ENCODE measurements at regions not wholly inside any gene's neighbourhood (a gene's known extent, or its start where the extent isn't known, plus 50 kb on each side); places are given as distances from the start of the nearest gene placed in this dataset.

- ChIA-PET POLR2A (no interaction called here), CTCF (no interaction called here)
- Histone ChIP-seq H3K4me2 (replicated peaks; ENCODE audit: low read depth, low read length, poor library complexity, severe bottlenecking) (no peak overlapping the region), H3K9me3 (ENCODE audit: control extremely low read depth in 1 of 3, control insufficient read depth in 2 of 3, insufficient read depth in 1 of 3, low read length in 2 of 3) (peaks cover 0 to 6% (median 2%) of the 10 kb centered on the region in 3 donors), H3K27ac (ENCODE audit: low read length in 2 of 2) (no peak overlapping the region), H2AFZ (ENCODE audit: insufficient read depth, low read depth, low read length, poor library complexity, severe bottlenecking) (no peak overlapping the region), H3K36me3 (replicated peaks in 1 of 2; ENCODE audit: control extremely low read depth in 1 of 2, control insufficient read depth in 1 of 2, extremely low read depth in 1 of 2, insufficient read depth in 2 of 2, low read length in 1 of 2) (no peaks in the 10 kb centered on the region), H4K20me1 (ENCODE audit: control insufficient read depth, insufficient read depth, low read length, poor library complexity, severe bottlenecking) (no peaks in the 10 kb centered on the region), H3K4me3 (ENCODE audit: control extremely low read depth in 1 of 5, extremely low read depth in 1 of 5, insufficient read depth in 1 of 5, low read depth in 2 of 5, low read length in 4 of 5) (no peak overlapping the region), H3K79me2 (ENCODE audit: control insufficient read depth, insufficient read depth, low read length) (no peaks in the 10 kb centered on the region), H3K27me3 (replicated peaks in 1 of 4; ENCODE audit: control extremely low read depth in 1 of 4, control insufficient read depth in 3 of 4, insufficient read depth in 4 of 4, low read length in 3 of 4) (no peaks in the 10 kb centered on the region), H3K9ac (ENCODE audit: low read length) (no peak overlapping the region), H3K4me1 (ENCODE audit: control insufficient read depth in 2 of 2, insufficient read depth in 2 of 2, low read length in 2 of 2) (no peaks in the 10 kb centered on the region)
- intact Hi-C loops (cut with micrococcal nuclease) = no loop called here
- H3K27ac Mint-ChIP-seq = no peak overlapping the region
- no peaks in the 10 kb centered on the region for H3K27me3 Mint-ChIP-seq
- TF ChIP-seq EZH2 (IDR thresholded peaks at IDR 0.05; ENCODE audit: borderline replicate concordance, insufficient read depth, low read depth, low read length, poor library complexity, severe bottlenecking) (no peak), CTCF (IDR thresholded peaks at IDR 0.05) (no peak)
- no peaks in the 10 kb centered on the region for H3K4me1 Mint-ChIP-seq
- H3K9me3 Mint-ChIP-seq (ENCODE audit: insufficient read depth) = peaks cover 3% of the 10 kb centered on the region
- DNase-seq (no peak), ATAC-seq (ENCODE audit: low read depth) (no peak)
- no peak overlapping the region for H3K4me3 Mint-ChIP-seq
- no CpG with 5 or more reads among the region's 3 CpGs for WGBS (ENCODE audit: insufficient coverage)
Observed at GRCh38 chr3:166484470-166484869, 647.2 kb upstream of the BCHE start.

DNA sequence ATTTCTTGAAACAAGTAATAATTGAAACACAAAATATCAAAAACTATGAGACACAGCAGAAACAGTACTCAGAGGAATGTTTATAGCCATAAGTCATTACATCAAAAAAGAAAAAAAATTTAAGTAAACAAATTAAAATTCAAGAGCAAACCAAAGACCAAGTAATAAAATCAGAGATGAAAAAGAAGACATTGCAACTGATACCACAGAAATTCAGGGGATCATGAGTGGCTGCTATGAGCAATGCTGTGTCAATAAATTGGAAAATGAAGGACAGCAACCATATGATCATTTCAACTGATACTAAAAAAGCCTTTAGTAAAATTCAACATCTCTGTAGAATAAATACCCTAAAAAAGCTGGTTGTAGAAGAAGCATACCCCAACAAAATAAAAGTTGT lies 644.1 kb upstream of the BCHE start:
- Histone ChIP-seq H3K4me2 (replicated peaks; ENCODE audit: low read depth, low read length, poor library complexity, severe bottlenecking) (no peak overlapping the region), H3K9ac (ENCODE audit: low read length) (no peak overlapping the region), H3K27me3 (replicated peaks in 1 of 4; ENCODE audit: control extremely low read depth in 1 of 4, control insufficient read depth in 3 of 4, insufficient read depth in 4 of 4, low read length in 3 of 4) (no peaks in the 10 kb centered on the region), H3K9me3 (ENCODE audit: control extremely low read depth in 1 of 3, control insufficient read depth in 2 of 3, insufficient read depth in 1 of 3, low read length in 2 of 3) (peaks cover 0 to 2% (median 0%) of the 10 kb centered on the region in 3 donors), H3K36me3 (replicated peaks in 1 of 2; ENCODE audit: control extremely low read depth in 1 of 2, control insufficient read depth in 1 of 2, extremely low read depth in 1 of 2, insufficient read depth in 2 of 2, low read length in 1 of 2) (no peaks in the 10 kb centered on the region), H3K4me3 (ENCODE audit: control extremely low read depth in 1 of 5, extremely low read depth in 1 of 5, insufficient read depth in 1 of 5, low read depth in 2 of 5, low read length in 4 of 5) (no peak overlapping the region), H3K4me1 (ENCODE audit: control insufficient read depth in 2 of 2, insufficient read depth in 2 of 2, low read length in 2 of 2) (no peaks in the 10 kb centered on the region), H2AFZ (ENCODE audit: insufficient read depth, low read depth, low read length, poor library complexity, severe bottlenecking) (no peak overlapping the region), H3K79me2 (ENCODE audit: control insufficient read depth, insufficient read depth, low read length) (no peaks in the 10 kb centered on the region), H3K27ac (ENCODE audit: low read length in 2 of 2) (no peak overlapping the region), H4K20me1 (ENCODE audit: control insufficient read depth, insufficient read depth, low read length, poor library complexity, severe bottlenecking) (no peaks in the 10 kb centered on the region)
- Mint-ChIP-seq H3K9me3 (ENCODE audit: insufficient read depth) (peaks cover 3% of the 10 kb centered on the region), H3K27me3 (no peaks in the 10 kb centered on the region), H3K4me1 (no peaks in the 10 kb centered on the region), H3K27ac (no peak overlapping the region), H3K4me3 (no peak overlapping the region)
- TF ChIP-seq EZH2 (IDR thresholded peaks at IDR 0.05; ENCODE audit: borderline replicate concordance, insufficient read depth, low read depth, low read length, poor library complexity, severe bottlenecking) (no peak), CTCF (IDR thresholded peaks at IDR 0.05) (no peak)
- POLR2A ChIA-PET = no interaction called here
- ATAC-seq (ENCODE audit: low read depth) = no peak
- intact Hi-C loops (cut with micrococcal nuclease) = no loop called here
- no peak for DNase-seq
- CTCF ChIA-PET = no interaction called here
